HT-29 (cell line): ENCODE measurements at regions not wholly inside any gene's neighbourhood (a gene's known extent, or its start where the extent isn't known, plus 50 kb on each side); places are given as distances from the start of the nearest gene placed in this dataset.
"Not testable (repeated sequence)": the region's sequence is repeated elsewhere in the genome, so short reads cannot be mapped to it uniquely, and the experiment has no call there.

ENCODE experiments used
- DNase-seq: peaks from one replicate; pipeline ENCODE4 v3.0.0-alpha.2; 2015; ENCODE audit warnings: low spot score

GRCh38 chr5:125981016-125981415 is 442.2 kb upstream of the GRAMD2B start:
- no peak for DNase-seq

GRCh38 chr5:125987677-125988255 is 435.4 kb upstream of the GRAMD2B start:
- DNase-seq = no peak

GRCh38 chr5:125992050-125992449 is 431.2 kb upstream of the GRAMD2B start:
- no peak for DNase-seq

GRCh38 chr5:125999271-126000030 is 423.8 kb upstream of the GRAMD2B start:
- not testable (repeated sequence) for DNase-seq

GRCh38 chr5:126000507-126000906 is 422.7 kb upstream of the GRAMD2B start:
- no peak for DNase-seq

GRCh38 chr5:126002222-126002897 is 420.8 kb upstream of the GRAMD2B start:
- no peak for DNase-seq

- no peak for DNase-seq
These were observed 419.9 kb upstream of the GRAMD2B start for GRCh38 chr5:126003309-126003708.

GRCh38 chr5:126004636-126005035 is 418.6 kb upstream of the GRAMD2B start:
- DNase-seq = no peak

- DNase-seq = no peak
These were observed 415.4 kb upstream of the GRAMD2B start for GRCh38 chr5:126007841-126008240.

- no peak for DNase-seq
These were observed 413.6 kb upstream of the GRAMD2B start for GRCh38 chr5:126009566-126009965.

- not testable (repeated sequence) for DNase-seq
These were observed 411.7 kb upstream of the GRAMD2B start for GRCh38 chr5:126011526-126011925.

GRCh38 chr5:126014676-126015075 is 408.5 kb upstream of the GRAMD2B start:
- no peak for DNase-seq

GRCh38 chr5:126015235-126016181 is 407.7 kb upstream of the GRAMD2B start:
- DNase-seq = no peak

- DNase-seq = no peak
These were observed 407.0 kb upstream of the GRAMD2B start for GRCh38 chr5:126016256-126016655.

GRCh38 chr5:126017096-126017495 is 406.1 kb upstream of the GRAMD2B start:
- DNase-seq = no peak

- no peak for DNase-seq
These were observed 402.4 kb upstream of the GRAMD2B start for GRCh38 chr5:126020770-126021169.

GRCh38 chr5:126023994-126024441 is 399.2 kb upstream of the GRAMD2B start:
- no peak for DNase-seq

GRCh38 chr5:126027149-126027548 is 396.1 kb upstream of the GRAMD2B start:
- DNase-seq = no peak

- no peak for DNase-seq
These were observed 395.6 kb upstream of the GRAMD2B start for GRCh38 chr5:126027652-126028051.

- no peak for DNase-seq
These were observed 394.9 kb upstream of the GRAMD2B start for GRCh38 chr5:126028336-126028735.

GRCh38 chr5:126029282-126029681 is 393.9 kb upstream of the GRAMD2B start:
- not testable (repeated sequence) for DNase-seq

GRCh38 chr5:126030698-126031097 is 392.5 kb upstream of the GRAMD2B start:
- no peak for DNase-seq
